H9 (cell line): ENCODE measurements at regions not wholly inside any gene's neighbourhood (a gene's known extent, or its start where the extent isn't known, plus 50 kb on each side); places are given as distances from the start of the nearest gene placed in this dataset.

Experiments
- DNase-seq: peaks from one replicate; pipeline ENCODE4 v3.0.0-alpha.2; 2017
- H2AFZ ChIP-seq: one replicate; pipeline ENCODE4 v1.6.1; 2013; ENCODE audit warnings: mild to moderate bottlenecking, low read length, control low read depth, moderate library complexity
- H2AK5ac ChIP-seq: 2 replicates; pipeline ENCODE4 v1.6.1; 2013; ENCODE audit warnings: low read length, control low read depth, mixed read lengths; ENCODE audit not compliant: insufficient read length
- H2BK120ac ChIP-seq: one replicate; pipeline ENCODE4 v1.6.1; 2013; ENCODE audit warnings: low read depth, mild to moderate bottlenecking, low read length, control low read depth, inconsistent platforms; ENCODE audit not compliant: poor library complexity, severe bottlenecking
- H2BK12ac ChIP-seq: 2 replicates; pipeline ENCODE4 v1.6.1; 2013; ENCODE audit warnings: low read length, control low read depth, mixed read lengths, low read depth; ENCODE audit not compliant: insufficient read length
- H2BK15ac ChIP-seq: 2 replicates; pipeline ENCODE4 v1.6.1; 2013; ENCODE audit warnings: low read depth, low read length, control low read depth
- H2BK20ac ChIP-seq: one replicate; pipeline ENCODE4 v1.6.1; 2013; ENCODE audit warnings: low read depth, mild to moderate bottlenecking, low read length, control low read depth, inconsistent platforms; ENCODE audit not compliant: poor library complexity, severe bottlenecking
- H2BK5ac ChIP-seq: 2 replicates; pipeline ENCODE4 v1.6.1; 2013; ENCODE audit warnings: low read length, control low read depth, mixed read lengths; ENCODE audit not compliant: insufficient read length
- H3K14ac ChIP-seq: 2 replicates; pipeline ENCODE4 v1.6.1; 2013; ENCODE audit warnings: low read length, control low read depth; ENCODE audit not compliant: insufficient read depth
- H3K18ac ChIP-seq: 2 replicates; pipeline ENCODE4 v1.6.1; 2013; ENCODE audit warnings: low read depth, mild to moderate bottlenecking, mixed read lengths, low read length, control low read depth; ENCODE audit not compliant: insufficient read length
- H3K23ac ChIP-seq: 2 replicates; pipeline ENCODE4 v1.6.1; 2013; ENCODE audit warnings: low read length, control low read depth, mixed read lengths, low read depth; ENCODE audit not compliant: insufficient read length
- H3K23me2 ChIP-seq: 2 replicates; pipeline ENCODE4 v1.6.1; 2013; ENCODE audit warnings: low read depth, mild to moderate bottlenecking, mixed read lengths, low read length, control low read depth; ENCODE audit not compliant: insufficient read length, poor library complexity, severe bottlenecking
- H3K27ac ChIP-seq: 2 replicates; pipeline ENCODE4 v1.5.1; 2013; ENCODE audit warnings: low read length, control low read depth, mixed read lengths, low read depth; ENCODE audit not compliant: insufficient read length
- H3K27me3 ChIP-seq: 2 replicates; pipeline ENCODE4 v1.6.1; 2013; ENCODE audit warnings: low read length, control low read depth, inconsistent platforms; ENCODE audit not compliant: insufficient read depth
- H3K4ac ChIP-seq: 2 replicates; pipeline ENCODE4 v1.6.1; 2013; ENCODE audit warnings: low read depth, mild to moderate bottlenecking, control low read depth, inconsistent platforms, low read length, moderate library complexity
- H3K4me1 ChIP-seq: 2 replicates; pipeline ENCODE4 v1.6.1; 2013; ENCODE audit warnings: low read length, control low read depth, inconsistent platforms; ENCODE audit not compliant: insufficient read depth
- H3K4me2 ChIP-seq: 2 replicates; pipeline ENCODE4 v1.6.1; 2013; ENCODE audit warnings: low read length, control low read depth, mixed read lengths; ENCODE audit not compliant: insufficient read length, insufficient read depth
- H3K56ac ChIP-seq: 2 replicates; pipeline ENCODE4 v1.6.1; 2013; ENCODE audit warnings: low read depth, mild to moderate bottlenecking, mixed read lengths, low read length, control low read depth; ENCODE audit not compliant: insufficient read length
- H3K79me1 ChIP-seq: 2 replicates; pipeline ENCODE4 v1.6.1; 2013; ENCODE audit warnings: low read depth, mild to moderate bottlenecking, moderate library complexity, low read length, control low read depth, inconsistent platforms; ENCODE audit not compliant: insufficient read depth, poor library complexity, severe bottlenecking
- H3K79me2 ChIP-seq: 2 replicates; pipeline ENCODE4 v1.6.1; 2013; ENCODE audit warnings: low read length, control low read depth, inconsistent platforms; ENCODE audit not compliant: insufficient read depth
- H3K9ac ChIP-seq: 2 replicates; pipeline ENCODE4 v1.6.1; 2013; ENCODE audit warnings: low read length, control low read depth, mixed read lengths; ENCODE audit not compliant: insufficient read length; ENCODE audit errors: extremely low read depth
- H3K9me3 ChIP-seq: one replicate; pipeline ENCODE4 v1.6.1; 2013; ENCODE audit warnings: low read depth, low read length, inconsistent platforms; ENCODE audit not compliant: control insufficient read depth
- H3T11ph ChIP-seq: one replicate; pipeline ENCODE4 v1.6.1; 2013; ENCODE audit warnings: mild to moderate bottlenecking, low read length, control low read depth, inconsistent platforms
- H4K20me1 ChIP-seq: one replicate; pipeline ENCODE4 v1.6.1; 2013; ENCODE audit not compliant: control insufficient read depth, insufficient read length, insufficient read depth
- H4K5ac ChIP-seq: 2 replicates; pipeline ENCODE4 v1.6.1; 2013; ENCODE audit warnings: low read depth, mild to moderate bottlenecking, mixed read lengths, low read length, control low read depth; ENCODE audit not compliant: insufficient read length
- H4K8ac ChIP-seq: replicated peaks from 2 replicates; pipeline ENCODE4 v1.6.1; 2013; ENCODE audit warnings: low read length, control low read depth, mixed read lengths, low read depth; ENCODE audit not compliant: insufficient read length
- H4K91ac ChIP-seq: 2 replicates; pipeline ENCODE4 v1.6.1; 2013; ENCODE audit warnings: low read depth, mild to moderate bottlenecking, moderate library complexity, mixed read lengths, low read length, control low read depth; ENCODE audit not compliant: insufficient read length
- H3K27ac Mint-ChIP-seq, 3 experiments: 2 replicates in 2 of 3; 3 replicates in 1 of 3; pipeline ENCODE4 v1.8.0; 2020 to 2021; ENCODE audit warnings: mixed read lengths in 3 of 3, mild to moderate bottlenecking in 1 of 3, moderate library complexity in 1 of 3
- H3K27me3 Mint-ChIP-seq: 2 replicates; pipeline ENCODE4 v1.8.0; 2021; ENCODE audit warnings: low read depth, mild to moderate bottlenecking, moderate library complexity, mixed read lengths
- H3K36me3 Mint-ChIP-seq, 3 experiments: 2 replicates in 2 of 3; 3 replicates in 1 of 3; pipeline ENCODE4 v1.8.0; 2020 to 2021; ENCODE audit warnings: low read depth in 3 of 3, mixed read lengths in 3 of 3; ENCODE audit not compliant: insufficient read depth in 1 of 3
- H3K4me1 Mint-ChIP-seq, 2 experiments: 2 replicates each; pipeline ENCODE4 v1.8.0; 2020; ENCODE audit warnings: mixed read lengths in 2 of 2
- H3K4me3 Mint-ChIP-seq, 2 experiments: 2 replicates in 1 of 2; 3 replicates in 1 of 2; pipeline ENCODE4 v1.8.0; 2020 to 2021; ENCODE audit warnings: mild to moderate bottlenecking in 2 of 2, mixed read lengths in 2 of 2, moderate library complexity in 1 of 2
- H3K9me3 Mint-ChIP-seq, 2 experiments: 2 replicates in 1 of 2; 3 replicates in 1 of 2; pipeline ENCODE4 v1.8.0; 2020; ENCODE audit warnings: mild to moderate bottlenecking in 2 of 2, mixed read lengths in 2 of 2, moderate library complexity in 1 of 2
- WGBS: extraction: QIAGEN DNeasy Blood & Tissue Kit; methylation state at CpG from one replicate; pipeline ENCODE4 v1.1.7; 2013; ENCODE audit warnings: missing lambda C conversion rate, low lambda C conversion rate, mixed read lengths; ENCODE audit not compliant: insufficient read length; ENCODE audit errors: extremely low coverage; 5-methylcytosine and 5-hydroxymethylcytosine counted together
- TF ChIP-seq, protein P1 (sequence below): fragments of 200-600 bp; sonication (generic); conservative IDR thresholded peaks from 3 replicates; pipeline ENCODE4 v1.8.0; 2021; ENCODE audit warnings: antibody characterized with exemption, mild to moderate bottlenecking

DNA sequence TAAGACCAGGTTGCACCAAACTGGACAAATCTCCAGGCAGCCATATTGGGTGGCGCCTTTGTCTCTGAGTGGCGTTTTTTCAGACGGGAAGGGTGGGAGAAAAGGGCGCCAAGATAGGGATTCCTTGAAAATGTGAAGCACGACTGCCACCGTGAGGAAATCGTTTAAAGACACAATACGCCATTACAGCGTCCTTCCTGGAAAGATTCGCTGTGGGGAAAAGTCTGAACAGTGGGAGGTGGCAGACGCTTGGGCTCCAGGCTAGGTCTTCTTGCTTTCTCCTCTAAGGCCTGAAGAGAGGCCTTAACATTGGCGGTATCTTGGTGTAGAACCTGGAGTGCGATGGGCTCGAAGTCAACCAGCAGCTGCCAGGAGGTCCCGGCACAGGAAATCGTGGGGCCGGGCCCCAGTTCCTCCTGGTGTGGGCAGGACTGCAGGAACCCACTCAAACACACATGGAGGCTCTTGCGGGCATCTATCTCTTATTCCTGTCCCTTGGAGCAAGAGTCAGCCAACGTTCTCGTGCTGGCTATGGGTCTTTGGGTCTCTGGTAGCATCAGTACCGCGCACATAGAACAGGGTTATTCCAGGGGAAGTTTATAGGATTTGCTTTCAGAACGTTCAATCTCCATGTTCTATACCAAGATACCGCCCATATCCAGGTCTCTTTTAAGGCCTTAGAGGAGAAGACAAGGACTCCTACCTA is 208.8 kb downstream of the OR13H1 start:
- no peak overlapping the region for H2BK15ac ChIP-seq
- H3T11ph ChIP-seq = no peak overlapping the region
- no CpG with 5 or more reads among the region's 24 CpGs for WGBS
- no peaks in the 10 kb centered on the region for H4K20me1 ChIP-seq
- H3K56ac ChIP-seq = no peak overlapping the region
- Mint-ChIP-seq H3K9me3 (no peaks in the 10 kb centered on the region), H3K27ac (no peak overlapping the region), H3K4me1 (no peaks in the 10 kb centered on the region), H3K27me3 (no peaks in the 10 kb centered on the region), H3K36me3 (peaks cover 65 to 91% (median 91%) of the 10 kb centered on the region in 3 experiments), H3K4me3 (no peak overlapping the region)
- no peak overlapping the region for H2BK5ac ChIP-seq
- no peak overlapping the region for H2AFZ ChIP-seq
- H3K4me1 ChIP-seq = no peaks in the 10 kb centered on the region
- no peaks in the 10 kb centered on the region for H3K27me3 ChIP-seq
- no peak overlapping the region for H2BK20ac ChIP-seq
- H3K23ac ChIP-seq = no peak overlapping the region
- no peaks in the 10 kb centered on the region for H3K23me2 ChIP-seq
- H4K91ac ChIP-seq = no peak overlapping the region
- H3K9me3 ChIP-seq = no peaks in the 10 kb centered on the region
- H3K18ac ChIP-seq = no peak overlapping the region
- no peak overlapping the region for H3K4me2 ChIP-seq
- no peak overlapping the region for H2BK12ac ChIP-seq
- no peaks in the 10 kb centered on the region for H3K79me1 ChIP-seq
- DNase-seq = no peak
- no peak overlapping the region for H3K14ac ChIP-seq
- H2AK5ac ChIP-seq = no peak overlapping the region
- H3K4ac ChIP-seq = no peak overlapping the region
- TF ChIP-seq, protein P1, sequence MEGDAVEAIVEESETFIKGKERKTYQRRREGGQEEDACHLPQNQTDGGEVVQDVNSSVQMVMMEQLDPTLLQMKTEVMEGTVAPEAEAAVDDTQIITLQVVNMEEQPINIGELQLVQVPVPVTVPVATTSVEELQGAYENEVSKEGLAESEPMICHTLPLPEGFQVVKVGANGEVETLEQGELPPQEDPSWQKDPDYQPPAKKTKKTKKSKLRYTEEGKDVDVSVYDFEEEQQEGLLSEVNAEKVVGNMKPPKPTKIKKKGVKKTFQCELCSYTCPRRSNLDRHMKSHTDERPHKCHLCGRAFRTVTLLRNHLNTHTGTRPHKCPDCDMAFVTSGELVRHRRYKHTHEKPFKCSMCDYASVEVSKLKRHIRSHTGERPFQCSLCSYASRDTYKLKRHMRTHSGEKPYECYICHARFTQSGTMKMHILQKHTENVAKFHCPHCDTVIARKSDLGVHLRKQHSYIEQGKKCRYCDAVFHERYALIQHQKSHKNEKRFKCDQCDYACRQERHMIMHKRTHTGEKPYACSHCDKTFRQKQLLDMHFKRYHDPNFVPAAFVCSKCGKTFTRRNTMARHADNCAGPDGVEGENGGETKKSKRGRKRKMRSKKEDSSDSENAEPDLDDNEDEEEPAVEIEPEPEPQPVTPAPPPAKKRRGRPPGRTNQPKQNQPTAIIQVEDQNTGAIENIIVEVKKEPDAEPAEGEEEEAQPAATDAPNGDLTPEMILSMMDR = no peak
- no peak overlapping the region for H4K8ac ChIP-seq
- H3K79me2 ChIP-seq = no peaks in the 10 kb centered on the region
- H4K5ac ChIP-seq = no peak overlapping the region
- H3K9ac ChIP-seq = no peak overlapping the region
- H2BK120ac ChIP-seq = no peak overlapping the region
- no peak overlapping the region for H3K27ac ChIP-seq
